ENCODE measurements at regions not wholly inside any gene's neighbourhood (a gene's known extent, or its start where the extent isn't known, plus 50 kb on each side); places are given as distances from the start of the nearest gene placed in this dataset.

DNA sequence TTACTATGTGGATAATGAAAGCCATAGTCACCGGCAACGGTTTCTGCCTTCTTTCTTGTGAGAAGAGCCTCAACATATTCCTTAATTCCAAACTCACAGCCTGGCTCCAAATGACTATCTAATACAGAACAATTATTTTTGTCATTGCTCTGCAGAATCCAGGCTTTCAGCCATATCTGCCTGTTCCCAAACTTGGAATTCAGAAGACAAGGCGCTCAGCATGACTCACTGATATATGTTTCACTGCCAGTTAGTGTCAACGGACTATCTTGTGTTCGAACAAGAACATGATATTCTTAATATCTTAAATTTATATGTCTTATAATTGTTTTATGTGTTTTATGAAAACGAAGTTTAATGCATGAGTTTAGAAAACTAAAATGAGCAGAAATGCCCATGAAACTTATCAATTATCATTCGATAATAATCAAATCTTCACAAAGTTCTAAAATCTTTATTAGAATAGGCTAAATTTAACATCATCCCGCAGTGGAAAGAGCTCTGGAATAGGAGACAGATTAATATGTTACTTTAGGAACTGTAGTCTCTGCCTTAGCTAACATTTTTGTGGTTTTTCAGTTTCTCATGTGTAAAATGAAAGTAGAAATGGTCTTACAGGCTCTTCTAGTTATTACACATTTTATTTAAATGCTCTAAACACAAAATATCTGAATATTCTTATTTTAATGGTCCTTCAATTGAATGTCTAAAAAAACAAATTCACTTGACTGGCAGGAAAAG is 669.3 kb upstream of the GJE1 start:
- TF ChIP-seq, protein P1, sequence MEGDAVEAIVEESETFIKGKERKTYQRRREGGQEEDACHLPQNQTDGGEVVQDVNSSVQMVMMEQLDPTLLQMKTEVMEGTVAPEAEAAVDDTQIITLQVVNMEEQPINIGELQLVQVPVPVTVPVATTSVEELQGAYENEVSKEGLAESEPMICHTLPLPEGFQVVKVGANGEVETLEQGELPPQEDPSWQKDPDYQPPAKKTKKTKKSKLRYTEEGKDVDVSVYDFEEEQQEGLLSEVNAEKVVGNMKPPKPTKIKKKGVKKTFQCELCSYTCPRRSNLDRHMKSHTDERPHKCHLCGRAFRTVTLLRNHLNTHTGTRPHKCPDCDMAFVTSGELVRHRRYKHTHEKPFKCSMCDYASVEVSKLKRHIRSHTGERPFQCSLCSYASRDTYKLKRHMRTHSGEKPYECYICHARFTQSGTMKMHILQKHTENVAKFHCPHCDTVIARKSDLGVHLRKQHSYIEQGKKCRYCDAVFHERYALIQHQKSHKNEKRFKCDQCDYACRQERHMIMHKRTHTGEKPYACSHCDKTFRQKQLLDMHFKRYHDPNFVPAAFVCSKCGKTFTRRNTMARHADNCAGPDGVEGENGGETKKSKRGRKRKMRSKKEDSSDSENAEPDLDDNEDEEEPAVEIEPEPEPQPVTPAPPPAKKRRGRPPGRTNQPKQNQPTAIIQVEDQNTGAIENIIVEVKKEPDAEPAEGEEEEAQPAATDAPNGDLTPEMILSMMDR (IDR thresholded peaks at IDR 0.05; ENCODE audit: insufficient read depth, low read length, poor library complexity, severe bottlenecking) = no peak
- TF ChIP-seq EZH2phosphoT487 (conservative IDR thresholded peaks at IDR 0.05; ENCODE audit: low read length) = no peak
